ENCODE measurements at regions not wholly inside any gene's neighbourhood (a gene's known extent, or its start where the extent isn't known, plus 50 kb on each side); places are given as distances from the start of the nearest gene placed in this dataset.

DNA sequence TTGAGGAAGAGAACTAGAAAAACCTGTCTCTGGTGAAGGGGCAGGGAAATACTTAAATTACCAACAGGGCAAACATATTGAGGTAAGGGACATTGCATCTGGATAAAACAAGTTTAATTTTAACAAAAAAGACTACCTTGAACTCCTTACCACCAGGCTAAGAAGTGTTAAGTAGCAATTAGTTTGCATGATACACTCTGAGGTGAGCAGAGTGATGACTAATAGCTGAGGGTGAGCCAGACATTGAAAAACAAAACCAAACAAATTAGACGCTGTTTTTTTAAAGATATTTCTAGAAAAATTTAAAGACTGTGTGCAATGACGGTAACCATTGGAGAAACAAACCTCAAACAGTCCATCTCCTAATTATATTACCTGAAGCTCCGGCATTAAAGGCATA lies 105.9 kb downstream of the ANKRD7 start:
- DNase-seq (ENCODE audit: insufficient read length): no peak
- FAIRE-seq: no peak
- TF ChIP-seq TAF1 (IDR thresholded peaks at IDR 0.05; ENCODE audit: borderline replicate concordance, low read depth, low read length) (no peak), POLR2A (IDR thresholded peaks at IDR 0.05; ENCODE audit: low read depth, low read length) (no peak), POLR2AphosphoS5 (IDR thresholded peaks at IDR 0.05; ENCODE audit: low read depth, low read length) (no peak)

DNA sequence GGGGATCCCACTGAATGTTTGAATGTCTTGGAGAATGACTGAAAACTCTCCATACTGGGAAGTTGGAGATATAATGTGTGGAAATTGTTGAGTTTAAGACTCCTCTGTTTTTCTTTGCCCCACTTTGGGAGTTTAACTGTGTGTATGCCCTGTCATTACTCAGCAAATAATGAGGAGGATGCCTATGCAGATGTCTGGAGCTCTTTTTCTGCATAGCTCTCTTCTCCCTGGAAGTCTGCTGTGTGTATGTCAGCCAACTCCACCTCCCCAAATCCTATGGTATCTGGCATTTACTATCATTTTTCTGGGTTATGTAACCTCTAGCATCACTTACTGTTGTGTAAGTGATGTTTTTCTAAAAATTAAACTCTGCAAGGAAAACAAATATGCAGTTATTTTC lies 122.2 kb downstream of the ANKRD7 start:
- TF ChIP-seq POLR2AphosphoS5 (IDR thresholded peaks at IDR 0.05; ENCODE audit: low read depth, low read length) (no peak), TAF1 (IDR thresholded peaks at IDR 0.05; ENCODE audit: borderline replicate concordance, low read depth, low read length) (no peak), POLR2A (IDR thresholded peaks at IDR 0.05; ENCODE audit: low read depth, low read length) (no peak)
- no peak for FAIRE-seq

DNA sequence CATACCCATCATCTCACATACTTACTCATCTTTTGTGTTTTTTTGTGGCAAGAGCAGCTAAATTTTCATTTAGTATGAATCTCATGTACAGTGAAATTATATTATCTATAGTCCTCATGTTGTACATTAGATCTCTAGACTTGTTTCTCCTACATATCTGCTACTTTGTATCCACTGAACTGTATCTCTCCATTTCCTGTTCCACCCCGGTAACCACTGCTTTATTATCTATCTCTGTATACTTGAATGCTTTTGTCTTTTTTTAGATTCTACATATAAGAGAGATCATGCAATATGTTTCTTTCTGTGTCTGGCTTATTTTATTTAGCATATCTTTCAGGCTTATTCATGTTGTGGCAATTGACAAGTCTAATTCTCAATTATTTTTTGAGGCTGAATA lies 125.1 kb downstream of the ANKRD7 start:
- DNase-seq (ENCODE audit: insufficient read length): no peak
- TF ChIP-seq TAF1 (IDR thresholded peaks at IDR 0.05; ENCODE audit: borderline replicate concordance, low read depth, low read length): no peak
- no peak for TF ChIP-seq POLR2A (IDR thresholded peaks at IDR 0.05; ENCODE audit: low read depth, low read length)
- no peak for TF ChIP-seq POLR2AphosphoS5 (IDR thresholded peaks at IDR 0.05; ENCODE audit: low read depth, low read length)
- no peak for FAIRE-seq

More for the DNA sequence above, 122.2 kb downstream of the ANKRD7 start:
- DNase-seq (ENCODE audit: insufficient read length): no peak

DNA sequence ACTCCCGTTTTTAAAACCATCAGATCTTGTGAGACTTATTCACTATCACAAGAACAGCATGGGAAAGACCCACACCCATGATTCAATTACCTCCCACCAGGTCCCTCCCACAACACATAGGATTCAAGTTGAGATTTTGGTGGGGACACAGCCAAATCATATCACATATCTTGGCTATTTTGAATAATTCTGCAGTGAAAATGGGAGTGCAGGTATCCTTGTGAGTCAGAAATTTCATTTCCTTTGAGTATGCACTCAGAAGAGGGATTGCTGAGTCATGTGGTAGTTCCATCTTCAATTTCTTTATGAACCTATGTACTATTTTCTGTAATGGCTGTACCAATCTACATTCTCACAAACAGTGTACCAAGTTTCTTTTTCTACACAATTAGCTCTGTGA lies 125.8 kb downstream of the ANKRD7 start:
- no peak for TF ChIP-seq TAF1 (IDR thresholded peaks at IDR 0.05; ENCODE audit: borderline replicate concordance, low read depth, low read length)
- TF ChIP-seq POLR2A (IDR thresholded peaks at IDR 0.05; ENCODE audit: low read depth, low read length): no peak
- TF ChIP-seq POLR2AphosphoS5 (IDR thresholded peaks at IDR 0.05; ENCODE audit: low read depth, low read length): no peak
- FAIRE-seq: no peak
- DNase-seq (ENCODE audit: insufficient read length): no peak

DNA sequence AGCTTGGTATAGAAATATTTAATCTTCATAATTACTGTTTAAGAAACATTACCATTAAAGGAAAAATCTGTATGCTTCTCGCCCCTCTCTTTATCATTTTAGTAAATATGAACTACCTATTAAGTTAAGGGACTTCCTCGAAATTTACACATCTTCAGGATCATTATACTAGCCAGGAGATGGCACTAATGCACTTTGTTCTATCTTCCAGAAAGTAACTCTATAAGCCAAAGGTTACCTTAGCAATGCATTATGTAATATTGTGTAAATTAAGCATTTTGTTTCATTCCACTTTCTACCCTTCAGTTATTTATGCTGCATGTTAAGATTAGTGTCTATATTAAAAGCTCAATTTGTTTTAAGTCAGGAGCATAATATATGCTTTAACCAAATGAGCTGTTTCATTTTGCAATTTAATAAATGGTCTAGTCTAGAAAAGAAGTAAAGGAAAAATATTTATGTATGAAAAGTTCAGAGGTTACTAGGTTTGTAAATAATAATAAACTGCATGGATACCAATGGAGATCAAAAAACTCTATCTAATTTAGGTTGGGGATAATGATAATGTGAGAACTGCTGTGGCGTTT lies 128.5 kb downstream of the ANKRD7 start:
- DNase-seq (ENCODE audit: insufficient read length): no peak
- FAIRE-seq: no peak
- TF ChIP-seq POLR2AphosphoS5 (IDR thresholded peaks at IDR 0.05; ENCODE audit: low read depth, low read length) (no peak), POLR2A (IDR thresholded peaks at IDR 0.05; ENCODE audit: low read depth, low read length) (no peak), TAF1 (IDR thresholded peaks at IDR 0.05; ENCODE audit: borderline replicate concordance, low read depth, low read length) (no peak)

DNA sequence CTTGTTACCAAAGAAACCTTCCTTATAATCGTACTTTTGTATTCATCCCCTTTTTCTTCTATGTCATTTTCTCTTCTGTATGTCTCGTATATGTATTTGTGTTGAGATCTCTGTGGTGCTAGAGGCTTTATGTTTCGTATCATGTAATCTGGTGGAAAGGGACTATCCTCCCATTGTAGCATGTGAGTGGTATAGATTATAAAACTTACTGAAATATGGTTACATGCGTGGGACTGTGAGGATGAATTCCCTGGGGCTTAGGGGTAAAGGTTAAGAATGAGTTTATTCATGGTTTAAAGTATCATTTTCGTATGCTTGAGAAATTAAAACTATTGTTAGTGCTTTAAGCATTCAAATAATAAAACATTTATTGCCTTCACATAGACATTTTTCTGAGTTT lies 141.9 kb downstream of the ANKRD7 start:
- DNase-seq (ENCODE audit: insufficient read length) (no peak), FAIRE-seq (no peak)
- TF ChIP-seq POLR2A (IDR thresholded peaks at IDR 0.05; ENCODE audit: low read depth, low read length) (no peak), TAF1 (IDR thresholded peaks at IDR 0.05; ENCODE audit: borderline replicate concordance, low read depth, low read length) (no peak), POLR2AphosphoS5 (IDR thresholded peaks at IDR 0.05; ENCODE audit: low read depth, low read length) (no peak)

DNA sequence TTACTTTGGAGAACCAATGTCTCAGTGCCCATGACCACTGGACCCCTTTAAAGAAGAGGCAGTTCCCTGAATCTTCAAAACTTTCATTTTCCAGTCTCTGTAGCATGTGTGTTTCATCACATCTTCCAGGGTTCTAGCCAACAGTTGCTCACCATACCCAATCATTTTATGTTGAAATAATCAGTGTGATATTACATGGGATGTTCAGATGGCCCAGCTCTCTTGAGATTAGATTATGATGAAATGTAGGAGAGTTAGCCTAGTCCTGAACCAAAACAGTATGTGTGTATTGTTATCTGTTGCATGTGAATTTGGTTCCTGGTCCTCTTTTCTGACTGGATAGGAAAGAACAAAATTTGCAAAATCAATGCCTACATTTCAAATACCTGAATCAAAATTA lies 144.5 kb downstream of the ANKRD7 start:
- no peak for TF ChIP-seq POLR2A (IDR thresholded peaks at IDR 0.05; ENCODE audit: low read depth, low read length)
- no peak for TF ChIP-seq TAF1 (IDR thresholded peaks at IDR 0.05; ENCODE audit: borderline replicate concordance, low read depth, low read length)
- TF ChIP-seq POLR2AphosphoS5 (IDR thresholded peaks at IDR 0.05; ENCODE audit: low read depth, low read length): no peak
- FAIRE-seq (no peak), DNase-seq (ENCODE audit: insufficient read length) (no peak)

DNA sequence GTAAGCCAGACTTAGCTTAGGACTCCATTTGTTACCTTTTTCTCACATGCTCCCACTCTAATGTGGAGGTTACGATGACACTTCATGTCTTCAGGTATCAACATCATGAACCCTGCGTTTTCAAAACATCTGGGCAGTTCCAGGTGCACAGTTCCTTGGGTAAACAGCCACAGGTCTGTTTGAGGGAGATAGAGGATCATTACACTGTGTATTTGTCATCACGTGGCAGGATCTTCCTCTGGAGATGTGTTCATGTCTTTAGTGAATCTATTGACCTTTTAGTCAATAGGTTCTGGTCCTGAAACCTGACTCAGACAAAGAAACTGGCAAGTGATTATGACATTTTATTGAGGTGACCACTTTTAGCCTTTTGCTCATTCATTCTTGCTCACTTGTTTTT lies 145.5 kb downstream of the ANKRD7 start:
- FAIRE-seq: peak; percentile 42
- DNase-seq (ENCODE audit: insufficient read length): no peak
- TF ChIP-seq POLR2A (IDR thresholded peaks at IDR 0.05; ENCODE audit: low read depth, low read length) (no peak), TAF1 (IDR thresholded peaks at IDR 0.05; ENCODE audit: borderline replicate concordance, low read depth, low read length) (no peak)

DNA sequence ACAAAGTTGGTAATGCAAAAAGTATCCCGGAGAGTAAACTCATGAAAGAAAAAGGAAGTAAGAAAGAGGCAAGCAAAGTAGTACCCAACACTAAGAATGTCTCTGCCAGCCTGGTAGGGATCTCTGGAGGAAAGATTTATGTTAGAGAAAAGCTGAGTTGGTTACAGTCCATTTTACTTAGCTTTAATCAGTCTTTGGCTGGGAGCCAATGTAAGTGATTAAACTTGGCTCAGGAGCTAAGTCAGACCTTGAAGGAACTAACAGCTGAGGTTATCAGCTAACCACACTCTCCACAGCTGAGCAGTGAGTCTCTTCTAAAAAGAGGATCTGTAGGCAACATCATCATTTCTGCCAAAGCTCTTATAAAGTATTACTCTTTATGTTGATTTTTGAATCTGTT lies 148.0 kb downstream of the ANKRD7 start:
- FAIRE-seq (no peak), DNase-seq (ENCODE audit: insufficient read length) (no peak)
- TF ChIP-seq POLR2AphosphoS5 (IDR thresholded peaks at IDR 0.05; ENCODE audit: low read depth, low read length) (no peak), POLR2A (IDR thresholded peaks at IDR 0.05; ENCODE audit: low read depth, low read length) (no peak), TAF1 (IDR thresholded peaks at IDR 0.05; ENCODE audit: borderline replicate concordance, low read depth, low read length) (no peak)

DNA sequence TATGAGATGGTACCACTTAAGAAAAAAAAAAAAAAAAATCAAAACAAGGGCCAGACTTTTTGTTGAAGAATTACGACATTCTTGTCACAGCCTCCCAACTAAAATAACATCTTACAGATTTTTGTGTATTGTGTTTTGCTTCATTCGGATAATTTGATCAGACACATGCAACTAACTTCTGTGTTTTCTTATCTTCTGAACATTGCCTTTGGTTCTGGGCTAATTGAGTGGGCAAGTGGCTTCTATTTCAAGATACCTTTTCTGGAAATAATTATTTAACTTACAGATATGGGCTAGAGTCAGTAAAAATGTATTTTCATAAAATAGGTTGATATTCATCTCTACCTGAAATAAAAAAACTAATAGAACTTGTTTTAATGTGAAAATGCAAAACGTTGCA lies 165.1 kb downstream of the ANKRD7 start:
- TF ChIP-seq POLR2AphosphoS5 (IDR thresholded peaks at IDR 0.05; ENCODE audit: low read depth, low read length): no peak
- no peak for TF ChIP-seq POLR2A (IDR thresholded peaks at IDR 0.05; ENCODE audit: low read depth, low read length)
- no peak for TF ChIP-seq TAF1 (IDR thresholded peaks at IDR 0.05; ENCODE audit: borderline replicate concordance, low read depth, low read length)
- DNase-seq (ENCODE audit: insufficient read length) (no peak), FAIRE-seq (no peak)

DNA sequence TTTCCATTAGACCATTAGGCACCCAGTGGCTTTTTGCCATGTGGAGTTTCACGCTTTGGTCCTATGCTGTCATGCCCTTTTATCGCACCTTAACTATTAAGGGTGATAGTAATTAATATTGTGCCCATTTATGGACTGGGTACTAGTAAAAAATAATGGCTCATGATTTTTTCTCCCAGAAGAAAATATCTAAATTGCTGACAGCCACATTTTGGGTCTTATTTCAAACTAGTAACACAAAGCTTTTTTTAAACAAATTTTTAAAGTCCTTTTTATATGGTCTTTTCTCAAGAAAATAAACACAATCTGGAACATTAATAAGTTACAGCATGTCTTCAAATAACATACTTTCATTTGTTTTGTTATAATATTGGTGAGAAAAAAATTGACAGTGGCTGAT lies 179.7 kb downstream of the ANKRD7 start:
- no peak for DNase-seq (ENCODE audit: insufficient read length)
- FAIRE-seq: no peak
- TF ChIP-seq TAF1 (IDR thresholded peaks at IDR 0.05; ENCODE audit: borderline replicate concordance, low read depth, low read length) (no peak), POLR2AphosphoS5 (IDR thresholded peaks at IDR 0.05; ENCODE audit: low read depth, low read length) (no peak), POLR2A (IDR thresholded peaks at IDR 0.05; ENCODE audit: low read depth, low read length) (no peak)

DNA sequence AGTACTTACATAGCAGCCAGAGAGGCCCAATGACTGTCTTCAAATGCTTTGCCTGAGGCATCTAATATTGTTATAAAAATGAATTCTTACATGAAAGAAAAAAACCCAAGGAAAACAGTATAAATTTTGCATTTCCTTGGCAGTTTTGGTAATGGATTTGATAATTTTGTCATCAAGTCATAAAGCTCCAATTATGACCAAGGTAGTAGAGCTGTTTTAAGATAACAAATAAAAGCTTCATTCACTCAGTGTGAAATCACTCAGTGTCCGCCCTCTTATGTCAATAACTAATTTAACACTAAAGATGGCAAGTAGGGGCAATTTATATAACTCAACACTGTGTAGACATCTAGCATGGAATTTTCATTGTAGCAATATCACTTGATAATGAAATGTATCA lies 193.9 kb downstream of the ANKRD7 start:
- TF ChIP-seq POLR2A (IDR thresholded peaks at IDR 0.05; ENCODE audit: low read depth, low read length) (no peak), TAF1 (IDR thresholded peaks at IDR 0.05; ENCODE audit: borderline replicate concordance, low read depth, low read length) (no peak), POLR2AphosphoS5 (IDR thresholded peaks at IDR 0.05; ENCODE audit: low read depth, low read length) (no peak)
- no peak for FAIRE-seq
- DNase-seq (ENCODE audit: insufficient read length): no peak

DNA sequence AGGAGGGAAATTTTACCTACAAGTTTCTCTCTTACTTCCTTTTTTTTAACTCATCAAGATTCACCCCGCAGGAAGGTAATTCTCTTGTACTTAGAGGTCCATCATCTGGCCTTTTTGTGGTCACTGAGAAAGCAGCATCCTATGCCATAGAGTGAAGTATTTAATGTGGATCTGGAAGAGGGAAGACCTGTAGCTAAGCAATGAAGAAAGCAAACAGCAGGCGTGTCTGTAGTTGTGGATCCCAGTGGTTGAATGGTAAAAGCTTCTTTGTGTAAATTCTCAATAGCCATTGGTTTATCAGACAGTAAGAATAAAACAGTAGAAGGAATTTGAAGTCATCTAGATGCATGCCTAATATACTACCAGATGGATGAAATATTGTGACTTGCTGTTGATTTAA lies 196.4 kb downstream of the ANKRD7 start:
- DNase-seq (ENCODE audit: insufficient read length) (no peak), FAIRE-seq (no peak)
- TF ChIP-seq POLR2AphosphoS5 (IDR thresholded peaks at IDR 0.05; ENCODE audit: low read depth, low read length) (no peak), TAF1 (IDR thresholded peaks at IDR 0.05; ENCODE audit: borderline replicate concordance, low read depth, low read length) (no peak), POLR2A (IDR thresholded peaks at IDR 0.05; ENCODE audit: low read depth, low read length) (no peak)

Data from GM12892 (cell line).